Astrocyte (in vitro differentiated cells and primary cell): ENCODE measurements at regions not wholly inside any gene's neighbourhood (a gene's known extent, or its start where the extent isn't known, plus 50 kb on each side); places are given as distances from the start of the nearest gene placed in this dataset.

Experiments used
- DNase-seq: peaks from one replicate; pipeline ENCODE4 v3.0.0-alpha.2; 2010; ENCODE audit warnings: low read depth
- FAIRE-seq: peaks from 2 replicates; lab custom pipeline; 2011; peaks lifted over from hg19 to GRCh38; lab: Jason Lieb, UNC
- H2AFZ ChIP-seq: 2 replicates; pipeline ENCODE4 v1.6.0; 2012; ENCODE audit warnings: low read depth, low read length, inconsistent platforms
- H3K27ac ChIP-seq: 2 replicates; pipeline ENCODE4 v1.5.1; 2011; ENCODE audit warnings: low read depth, low read length, inconsistent platforms
- H3K27me3 ChIP-seq: 2 replicates; pipeline ENCODE4 v1.6.0; 2011; ENCODE audit warnings: low read length, inconsistent platforms; ENCODE audit not compliant: insufficient read depth
- H3K36me3 ChIP-seq: 2 replicates; pipeline ENCODE4 v1.5.1; 2011; ENCODE audit warnings: low read length, inconsistent platforms; ENCODE audit not compliant: insufficient read depth
- H3K4me1 ChIP-seq: 2 replicates; pipeline ENCODE4 v1.5.1; 2011; ENCODE audit warnings: low read length, inconsistent platforms; ENCODE audit not compliant: insufficient read depth
- H3K4me2 ChIP-seq: 2 replicates; pipeline ENCODE4 v1.6.0; 2012; ENCODE audit warnings: low read length, inconsistent platforms
- H3K4me3 ChIP-seq: 2 replicates; pipeline ENCODE4 v1.5.1; 2011; ENCODE audit warnings: low read depth, mild to moderate bottlenecking, low read length, inconsistent platforms; ENCODE audit not compliant: insufficient read depth
- H3K79me2 ChIP-seq: 2 replicates; pipeline ENCODE4 v1.6.0; 2012; ENCODE audit warnings: mild to moderate bottlenecking, low read length, inconsistent platforms; ENCODE audit not compliant: insufficient read depth
- H3K9ac ChIP-seq: 2 replicates; pipeline ENCODE4 v1.6.0; 2012; ENCODE audit warnings: mild to moderate bottlenecking, low read length, inconsistent platforms
- H3K9me3 ChIP-seq: 2 replicates; pipeline ENCODE4 v1.5.1; 2012; ENCODE audit warnings: low read depth, mild to moderate bottlenecking, low read length, inconsistent platforms; ENCODE audit not compliant: insufficient read depth
- H4K20me1 ChIP-seq: 2 replicates; pipeline ENCODE4 v1.6.0; 2012; ENCODE audit warnings: low read length, inconsistent platforms; ENCODE audit not compliant: insufficient read depth
- H3K27ac Mint-ChIP-seq: one replicate; pipeline ENCODE4 v1.8.0; 2021; ENCODE audit warnings: mild to moderate bottlenecking, mixed read lengths; ENCODE audit not compliant: unreplicated experiment
- H3K27me3 Mint-ChIP-seq: one replicate; pipeline ENCODE4 v1.8.0; 2021; ENCODE audit warnings: low read depth, mixed read lengths; ENCODE audit not compliant: unreplicated experiment
- H3K36me3 Mint-ChIP-seq: one replicate; pipeline ENCODE4 v1.8.0; 2021; ENCODE audit warnings: low read depth, mixed read lengths; ENCODE audit not compliant: unreplicated experiment
- H3K4me1 Mint-ChIP-seq: one replicate; pipeline ENCODE4 v1.8.0; 2021; ENCODE audit warnings: low read depth, mixed read lengths; ENCODE audit not compliant: unreplicated experiment
- H3K4me3 Mint-ChIP-seq: one replicate; pipeline ENCODE4 v1.8.0; 2021; ENCODE audit warnings: mild to moderate bottlenecking, moderate library complexity, mixed read lengths; ENCODE audit not compliant: unreplicated experiment
- H3K9me3 Mint-ChIP-seq: one replicate; pipeline ENCODE4 v1.8.0; 2021; ENCODE audit warnings: mild to moderate bottlenecking, mixed read lengths; ENCODE audit not compliant: unreplicated experiment
- EZH2 ChIP-seq: IDR thresholded peaks from 2 replicates; pipeline ENCODE4 v1.6.1; 2012; ENCODE audit warnings: mild to moderate bottlenecking, low read length, inconsistent platforms; ENCODE audit not compliant: insufficient read depth
- TF ChIP-seq, protein P1 (sequence below): IDR thresholded peaks from 2 replicates; pipeline ENCODE4 v1.5.1; 2011; ENCODE audit warnings: low read depth, mild to moderate bottlenecking, inconsistent platforms, low read length, moderate library complexity; ENCODE audit not compliant: insufficient read depth

DNA sequence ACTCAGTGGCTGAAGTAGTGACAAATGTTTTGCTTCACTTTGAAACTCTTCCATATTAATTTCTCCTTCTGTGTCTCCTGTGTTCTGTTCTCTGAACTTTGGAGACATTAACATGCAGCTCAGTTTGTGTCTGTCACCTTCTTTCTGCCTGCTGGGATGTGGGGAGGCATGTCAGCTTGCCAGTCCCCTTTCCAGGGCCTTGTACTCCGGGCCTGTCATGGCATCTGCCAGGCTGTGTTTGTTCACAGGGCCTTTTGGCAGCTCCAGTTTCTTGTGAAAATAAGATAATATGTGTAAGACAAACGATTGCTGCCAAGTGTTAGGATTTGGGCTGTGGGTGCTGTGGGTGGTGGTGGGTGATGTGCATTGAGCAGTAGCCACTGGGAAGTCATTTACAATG is 76.1 kb upstream of the ELMO1 start:
- Mint-ChIP-seq H3K36me3 (no peaks in the 10 kb centered on the region), H3K4me1 (no peaks in the 10 kb centered on the region), H3K27ac (no peak overlapping the region), H3K4me3 (no peak overlapping the region), H3K27me3 (peaks cover 3% of the 10 kb centered on the region), H3K9me3 (no peaks in the 10 kb centered on the region)
- H3K4me2 ChIP-seq = no peak overlapping the region
- TF ChIP-seq EZH2 = no peak
- TF ChIP-seq, protein P1, sequence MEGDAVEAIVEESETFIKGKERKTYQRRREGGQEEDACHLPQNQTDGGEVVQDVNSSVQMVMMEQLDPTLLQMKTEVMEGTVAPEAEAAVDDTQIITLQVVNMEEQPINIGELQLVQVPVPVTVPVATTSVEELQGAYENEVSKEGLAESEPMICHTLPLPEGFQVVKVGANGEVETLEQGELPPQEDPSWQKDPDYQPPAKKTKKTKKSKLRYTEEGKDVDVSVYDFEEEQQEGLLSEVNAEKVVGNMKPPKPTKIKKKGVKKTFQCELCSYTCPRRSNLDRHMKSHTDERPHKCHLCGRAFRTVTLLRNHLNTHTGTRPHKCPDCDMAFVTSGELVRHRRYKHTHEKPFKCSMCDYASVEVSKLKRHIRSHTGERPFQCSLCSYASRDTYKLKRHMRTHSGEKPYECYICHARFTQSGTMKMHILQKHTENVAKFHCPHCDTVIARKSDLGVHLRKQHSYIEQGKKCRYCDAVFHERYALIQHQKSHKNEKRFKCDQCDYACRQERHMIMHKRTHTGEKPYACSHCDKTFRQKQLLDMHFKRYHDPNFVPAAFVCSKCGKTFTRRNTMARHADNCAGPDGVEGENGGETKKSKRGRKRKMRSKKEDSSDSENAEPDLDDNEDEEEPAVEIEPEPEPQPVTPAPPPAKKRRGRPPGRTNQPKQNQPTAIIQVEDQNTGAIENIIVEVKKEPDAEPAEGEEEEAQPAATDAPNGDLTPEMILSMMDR = no peak
- no peaks in the 10 kb centered on the region for H3K36me3 ChIP-seq
- DNase-seq (no peak), FAIRE-seq (no peak)
- no peak overlapping the region for H3K27ac ChIP-seq
- no peaks in the 10 kb centered on the region for H3K4me1 ChIP-seq
- H3K4me3 ChIP-seq = no peak overlapping the region
- H4K20me1 ChIP-seq = no peaks in the 10 kb centered on the region
- no peaks in the 10 kb centered on the region for H3K79me2 ChIP-seq
- no peak overlapping the region for H2AFZ ChIP-seq
- no peaks in the 10 kb centered on the region for H3K27me3 ChIP-seq
- no peaks in the 10 kb centered on the region for H3K9me3 ChIP-seq
- no peak overlapping the region for H3K9ac ChIP-seq

DNA sequence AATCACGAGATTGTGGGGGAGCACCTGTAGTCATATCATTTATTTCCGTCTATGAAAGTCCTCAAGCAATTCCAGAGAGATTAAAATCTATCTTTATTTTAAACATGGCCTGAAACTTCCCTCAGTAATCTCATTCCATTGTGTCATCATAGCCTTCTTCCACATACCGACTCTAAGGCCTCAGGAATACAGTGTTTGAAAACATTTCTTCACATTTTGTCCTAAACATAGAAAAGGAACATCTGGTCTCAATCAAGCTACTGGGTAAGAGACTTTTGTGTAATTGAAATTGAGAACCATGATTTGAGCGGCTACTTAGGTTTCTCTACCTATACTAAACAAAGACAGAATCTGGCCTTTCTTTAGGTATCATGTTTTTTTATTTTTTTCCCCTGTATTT is 78.0 kb upstream of the ELMO1 start:
- Histone ChIP-seq H3K9ac (no peak overlapping the region), H3K36me3 (no peaks in the 10 kb centered on the region), H3K4me3 (no peak overlapping the region), H3K9me3 (no peaks in the 10 kb centered on the region), H3K79me2 (no peaks in the 10 kb centered on the region), H2AFZ (no peak overlapping the region), H3K27ac (no peak overlapping the region), H3K27me3 (no peaks in the 10 kb centered on the region), H3K4me1 (no peaks in the 10 kb centered on the region), H3K4me2 (no peak overlapping the region), H4K20me1 (no peaks in the 10 kb centered on the region)
- Mint-ChIP-seq H3K27me3 (no peaks in the 10 kb centered on the region), H3K4me1 (no peaks in the 10 kb centered on the region), H3K36me3 (no peaks in the 10 kb centered on the region), H3K27ac (no peak overlapping the region), H3K4me3 (no peak overlapping the region), H3K9me3 (no peaks in the 10 kb centered on the region)
- FAIRE-seq (no peak), DNase-seq (no peak)
- no peak for TF ChIP-seq EZH2
- TF ChIP-seq, protein P1 = no peak

DNA sequence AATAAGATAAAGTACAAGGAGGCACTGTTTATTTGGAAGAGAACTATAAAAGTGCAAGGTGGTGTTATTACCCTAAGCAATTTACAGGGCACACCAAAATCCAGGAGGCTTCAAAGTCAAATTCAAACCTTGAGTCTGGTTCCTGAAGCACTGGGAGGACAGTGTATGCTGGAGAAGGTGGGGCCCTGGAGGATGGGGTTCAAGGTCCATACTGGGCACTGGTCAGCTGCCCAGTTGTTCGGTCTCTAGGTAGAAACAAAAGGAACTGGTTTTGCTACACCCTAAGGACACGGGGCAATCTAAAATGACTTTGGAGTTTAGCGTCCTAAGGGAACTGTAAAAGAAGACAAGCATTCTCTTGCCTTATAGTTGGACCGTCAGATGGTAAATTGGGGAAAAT is 78.4 kb upstream of the ELMO1 start:
- H3K9me3 ChIP-seq = no peaks in the 10 kb centered on the region
- Mint-ChIP-seq H3K36me3 (no peaks in the 10 kb centered on the region), H3K27ac (no peak overlapping the region), H3K4me1 (no peaks in the 10 kb centered on the region), H3K4me3 (no peak overlapping the region), H3K27me3 (no peaks in the 10 kb centered on the region), H3K9me3 (no peaks in the 10 kb centered on the region)
- TF ChIP-seq, protein P1 = no peak
- TF ChIP-seq EZH2 = no peak
- FAIRE-seq = no peak
- no peak overlapping the region for H2AFZ ChIP-seq
- H3K4me1 ChIP-seq = no peaks in the 10 kb centered on the region
- H3K4me2 ChIP-seq = no peak overlapping the region
- H3K36me3 ChIP-seq = no peaks in the 10 kb centered on the region
- no peak overlapping the region for H3K4me3 ChIP-seq
- H4K20me1 ChIP-seq = no peaks in the 10 kb centered on the region
- no peak overlapping the region for H3K9ac ChIP-seq
- no peaks in the 10 kb centered on the region for H3K79me2 ChIP-seq
- no peaks in the 10 kb centered on the region for H3K27me3 ChIP-seq
- no peak overlapping the region for H3K27ac ChIP-seq
- no peak for DNase-seq
